ENCODE measurements at regions not wholly inside any gene's neighbourhood (a gene's known extent, or its start where the extent isn't known, plus 50 kb on each side); places are given as distances from the start of the nearest gene placed in this dataset.
"Not testable (repeated sequence)": the region's sequence is repeated elsewhere in the genome, so short reads cannot be mapped to it uniquely, and the experiment has no call there.

GRCh38 chr9:100794738-100795269 is 216.9 kb downstream of the CAVIN4 start:
- no peak for ATAC-seq
- DNase-seq (ENCODE audit: low spot score) = no peak

DNA sequence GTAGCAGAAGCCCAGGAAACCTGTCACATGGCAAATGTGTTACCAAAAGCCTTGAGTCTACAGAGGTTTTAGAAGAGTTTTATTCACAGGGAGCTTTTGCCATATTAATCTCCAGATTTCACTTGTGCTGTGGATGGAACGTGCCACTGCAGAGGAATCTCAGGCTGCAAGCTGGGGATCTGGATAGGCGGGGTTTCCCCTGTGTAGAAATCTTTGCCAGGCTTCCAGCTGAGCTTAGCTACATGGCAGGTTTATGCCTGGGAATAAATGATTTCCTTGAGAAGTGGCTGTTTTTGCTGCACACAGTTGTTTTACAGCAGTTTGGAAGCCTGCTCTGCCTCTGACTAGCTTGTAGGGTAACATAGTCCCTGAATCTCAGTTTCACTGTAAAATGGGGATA is 224.6 kb upstream of the PLPPR1 start:
- no peak for ATAC-seq
- no peak for DNase-seq (ENCODE audit: low spot score)

- DNase-seq (ENCODE audit: low spot score) (no peak), ATAC-seq (no peak)
These were observed 216.9 kb upstream of the PLPPR1 start for GRCh38 chr9:100811643-100812042.

DNA sequence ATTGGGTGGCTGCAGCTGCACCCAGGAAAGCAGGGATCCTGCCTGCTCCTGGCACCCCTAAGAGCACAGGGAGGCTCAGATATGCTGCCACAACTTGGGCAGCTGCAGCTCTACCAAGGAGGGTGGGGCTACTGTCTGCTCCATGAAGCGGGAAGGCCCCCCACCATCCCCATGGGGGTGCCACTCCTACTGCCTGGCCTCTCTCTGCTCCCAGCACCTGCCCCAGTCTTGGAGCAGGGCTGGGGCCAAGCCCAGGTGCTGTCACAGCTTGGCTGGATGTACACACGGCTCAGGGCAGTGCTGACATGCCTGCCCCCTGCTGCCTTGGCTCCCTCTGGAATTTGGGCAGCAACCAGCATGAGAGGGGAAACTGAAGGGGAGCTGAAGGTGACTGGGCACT is 214.7 kb upstream of the PLPPR1 start:
- no peak for DNase-seq (ENCODE audit: low spot score)
- no peak for ATAC-seq

DNA sequence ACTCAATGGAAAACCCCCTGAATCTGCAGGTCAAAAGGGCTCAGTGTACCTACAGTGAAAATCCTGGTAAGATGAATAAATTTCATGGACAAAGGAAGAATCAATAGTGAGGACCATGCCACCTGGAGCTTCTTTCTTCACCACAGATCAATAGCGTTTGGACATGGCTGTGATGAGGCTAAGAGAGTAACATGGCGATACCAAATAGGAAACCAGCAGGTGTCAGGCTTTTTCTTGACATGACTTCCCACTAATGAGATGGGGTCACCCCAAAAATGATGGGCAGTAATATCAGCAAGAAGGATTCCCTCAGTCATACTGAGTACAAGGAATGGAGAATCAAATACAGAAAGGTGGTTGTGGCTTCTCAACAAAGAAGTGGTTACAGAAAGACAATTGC is 208.5 kb upstream of the PLPPR1 start:
- ATAC-seq = no peak
- DNase-seq (ENCODE audit: low spot score) = no peak

DNA sequence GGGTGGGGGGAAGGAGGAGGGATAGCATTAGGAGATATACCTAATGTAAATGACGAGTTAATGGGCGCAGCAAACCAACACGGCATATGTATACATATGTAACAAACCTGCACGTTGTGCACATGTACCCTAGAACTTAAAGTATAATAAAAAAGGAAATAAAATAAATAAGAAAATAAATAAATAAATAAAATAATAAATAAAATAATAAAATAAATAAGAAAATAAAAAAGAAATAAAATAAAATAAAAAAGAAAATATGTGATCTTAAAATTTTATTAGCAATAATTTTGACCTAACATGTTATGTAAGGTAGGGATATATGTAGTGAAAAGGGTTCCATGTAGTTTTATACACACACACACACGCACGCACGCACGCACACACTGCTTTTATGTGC is 195.5 kb upstream of the PLPPR1 start:
- ATAC-seq; DNase-seq (ENCODE audit: low spot score): not testable (repeated sequence)

- DNase-seq (ENCODE audit: low spot score) (no peak), ATAC-seq (no peak)
These were observed 189.7 kb upstream of the PLPPR1 start for GRCh38 chr9:100838857-100839256.

- ATAC-seq (no peak), DNase-seq (ENCODE audit: low spot score) (no peak)
These were observed 179.8 kb upstream of the PLPPR1 start for GRCh38 chr9:100848726-100849125.

DNA sequence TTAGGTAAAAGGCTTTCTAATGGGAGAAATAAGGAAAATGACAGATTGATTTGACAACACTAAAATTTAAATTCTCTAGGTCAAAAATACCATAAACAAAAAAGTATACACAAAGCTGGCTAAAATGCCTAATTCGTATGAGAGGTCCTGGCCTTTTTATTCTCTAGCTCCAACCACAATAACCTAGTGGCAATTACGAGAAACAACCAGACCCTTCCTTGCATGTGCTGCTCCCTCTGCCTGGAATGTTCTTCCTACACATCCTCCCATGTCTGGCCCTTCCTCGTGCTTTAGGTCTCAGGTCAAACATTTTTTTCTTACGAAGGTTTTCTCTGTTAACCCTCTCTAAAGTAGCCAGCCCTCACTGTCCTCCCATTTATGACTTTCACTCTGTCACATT is 176.4 kb upstream of the PLPPR1 start:
- DNase-seq (ENCODE audit: low spot score) (no peak), ATAC-seq (no peak)

DNA sequence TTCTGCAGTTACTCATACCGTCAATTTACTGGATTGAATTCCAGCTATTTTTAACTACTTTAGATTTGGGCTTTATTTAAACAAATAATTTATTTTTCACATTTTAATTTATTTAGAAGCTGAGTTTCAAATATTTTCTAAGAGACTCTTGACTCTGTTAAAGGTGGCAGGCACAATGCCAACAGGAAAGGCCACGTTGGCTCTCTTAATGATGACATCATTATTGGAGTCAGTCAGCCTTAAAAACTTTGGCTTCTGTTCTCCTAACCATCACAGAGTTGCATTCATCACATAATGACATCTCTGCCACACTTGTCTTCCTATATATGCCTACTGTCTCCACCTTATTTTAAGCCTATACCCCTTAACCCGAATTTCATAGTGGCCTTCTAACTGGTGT is 172.3 kb upstream of the PLPPR1 start:
- DNase-seq (ENCODE audit: low spot score) = no peak
- no peak for ATAC-seq

DNA sequence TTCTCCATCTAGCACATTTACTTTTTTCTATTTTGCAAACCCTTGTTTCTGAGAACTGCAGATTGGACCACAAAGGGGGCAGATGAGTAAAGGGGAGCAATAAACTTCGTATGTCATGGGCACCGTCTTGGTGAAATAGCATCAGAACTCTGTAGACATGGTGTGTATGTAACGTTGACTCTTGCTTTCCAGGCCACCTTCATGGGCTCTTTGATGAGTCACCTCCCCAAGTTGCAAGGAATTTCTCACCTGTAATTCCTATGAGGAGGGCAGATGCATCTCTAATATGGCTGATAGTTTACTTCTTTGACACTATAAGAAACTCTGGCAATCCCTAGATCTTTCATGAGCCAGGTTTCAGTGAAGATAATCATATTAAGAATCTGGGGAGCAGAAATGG is 163.4 kb upstream of the PLPPR1 start:
- ATAC-seq = no peak
- DNase-seq (ENCODE audit: low spot score) = no peak

- DNase-seq (ENCODE audit: low spot score) (no peak), ATAC-seq (no peak)
These were observed 162.9 kb upstream of the PLPPR1 start for GRCh38 chr9:100865648-100866047.

GRCh38 chr9:100869326-100869725 is 159.2 kb upstream of the PLPPR1 start:
- ATAC-seq (no peak), DNase-seq (ENCODE audit: low spot score) (no peak)

DNA sequence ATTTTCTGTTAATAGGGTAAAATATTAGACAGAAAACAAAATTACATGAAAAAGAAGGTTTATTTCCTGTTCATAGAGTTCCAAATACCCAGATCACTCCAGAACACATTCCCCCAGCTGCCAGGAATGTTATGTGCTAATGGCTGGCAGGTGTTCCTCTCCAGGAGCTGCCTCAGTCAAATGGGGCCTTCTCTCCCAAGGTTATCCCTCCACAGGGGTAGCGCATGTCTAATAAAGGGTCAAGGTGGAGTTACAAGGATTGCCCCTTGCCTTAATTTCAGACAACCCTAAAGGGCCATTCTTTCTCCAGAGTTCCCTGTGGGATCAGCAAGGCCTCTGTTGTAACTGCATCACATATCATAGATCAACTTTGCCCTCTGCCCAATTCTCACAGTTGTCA is 148.6 kb upstream of the PLPPR1 start:
- DNase-seq (ENCODE audit: low spot score) = no peak
- no peak for ATAC-seq

DNA sequence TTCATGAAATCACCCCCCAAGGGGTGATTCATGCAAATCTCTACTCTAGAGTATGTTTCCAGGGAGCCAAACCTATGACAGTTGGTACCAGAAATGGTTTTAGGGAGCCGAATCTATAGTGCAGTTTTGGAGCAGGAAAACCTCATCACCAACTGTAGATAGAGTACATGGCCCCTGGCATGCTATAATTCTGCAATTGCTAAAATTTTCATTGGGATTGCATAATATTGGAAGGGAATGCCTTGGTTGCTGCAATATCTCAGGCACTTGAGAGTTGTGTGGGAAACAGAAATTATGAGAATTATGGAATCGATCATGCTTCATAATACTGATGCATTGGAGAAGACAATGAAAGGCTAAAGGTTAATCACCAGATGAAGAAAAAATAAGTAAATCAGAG is 148.2 kb upstream of the PLPPR1 start:
- DNase-seq (ENCODE audit: low spot score) (no peak), ATAC-seq (no peak)

DNA sequence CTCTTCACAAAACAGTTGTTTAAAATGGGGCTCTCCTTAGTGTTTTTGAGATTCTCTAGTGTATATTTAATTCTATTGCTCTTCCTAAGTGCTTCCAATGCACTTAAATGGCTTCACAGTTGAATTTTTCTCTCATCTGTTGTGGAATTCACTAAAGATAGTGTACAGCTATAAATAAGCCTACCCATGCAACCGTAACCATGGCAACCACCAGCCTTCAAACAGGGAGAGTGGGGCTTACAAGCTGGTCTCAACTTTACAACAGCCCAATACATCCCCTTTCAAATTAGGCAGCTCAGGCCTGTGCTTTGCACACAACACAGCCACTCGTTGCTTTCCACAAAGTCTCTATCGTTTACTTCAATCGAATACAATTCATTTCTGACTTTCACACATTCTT is 144.0 kb upstream of the PLPPR1 start:
- ATAC-seq (no peak), DNase-seq (ENCODE audit: low spot score) (no peak)

GRCh38 chr9:100890321-100890720 is 138.2 kb upstream of the PLPPR1 start:
- DNase-seq (ENCODE audit: low spot score) (no peak), ATAC-seq (no peak)

- DNase-seq (ENCODE audit: low spot score) (no peak), ATAC-seq (no peak)
These were observed 117.3 kb upstream of the PLPPR1 start for GRCh38 chr9:100911273-100911672.

DNA sequence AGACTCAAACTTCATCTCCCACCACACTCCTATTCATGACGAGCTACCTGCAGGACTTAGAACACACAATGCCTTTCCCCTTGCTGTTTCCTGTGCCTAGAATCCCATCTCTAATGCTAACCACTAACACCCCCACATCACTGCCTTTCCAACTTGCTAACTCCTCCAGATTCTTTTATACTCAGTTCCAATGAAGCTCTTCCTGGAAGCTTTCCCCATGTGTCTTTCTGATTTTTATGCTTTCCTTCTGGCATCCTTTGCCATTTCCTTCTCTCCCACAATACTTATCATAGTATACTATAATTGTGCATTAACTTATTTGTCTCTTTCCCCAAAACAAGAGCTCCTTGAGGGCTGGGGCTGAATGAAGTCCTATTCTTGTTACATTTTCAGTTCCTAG is 115.3 kb upstream of the PLPPR1 start:
- ATAC-seq = no peak
- DNase-seq (ENCODE audit: low spot score) = no peak

GRCh38 chr9:100914266-100914665 is 114.3 kb upstream of the PLPPR1 start:
- no peak for ATAC-seq
- no peak for DNase-seq (ENCODE audit: low spot score)

- DNase-seq (ENCODE audit: low spot score) (no peak), ATAC-seq (no peak)
These were observed 109.0 kb upstream of the PLPPR1 start for GRCh38 chr9:100919506-100919905.

DNA sequence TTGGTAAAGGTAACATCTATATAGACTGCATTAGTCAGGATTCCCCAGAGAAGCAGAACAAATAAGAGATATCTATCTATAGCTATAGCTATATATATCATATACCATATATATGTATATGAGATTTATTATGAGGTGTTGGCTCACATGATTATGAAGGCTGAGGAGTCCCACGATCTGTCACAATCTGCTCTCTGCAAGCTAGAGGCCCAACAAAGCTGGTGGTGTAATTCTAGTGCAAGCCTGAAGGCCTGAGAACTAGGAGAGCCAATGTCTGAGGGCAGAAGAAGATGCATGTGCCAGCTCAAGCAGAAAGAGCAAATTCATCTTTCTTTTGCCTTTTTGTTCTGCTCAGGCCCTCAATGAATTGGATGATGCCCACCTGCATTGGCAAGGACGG is 102.2 kb upstream of the PLPPR1 start:
- DNase-seq (ENCODE audit: low spot score) = no peak
- ATAC-seq = no peak

- DNase-seq (ENCODE audit: low spot score) (no peak), ATAC-seq (no peak)
These were observed 100.8 kb upstream of the PLPPR1 start for GRCh38 chr9:100927763-100928162.

DNA sequence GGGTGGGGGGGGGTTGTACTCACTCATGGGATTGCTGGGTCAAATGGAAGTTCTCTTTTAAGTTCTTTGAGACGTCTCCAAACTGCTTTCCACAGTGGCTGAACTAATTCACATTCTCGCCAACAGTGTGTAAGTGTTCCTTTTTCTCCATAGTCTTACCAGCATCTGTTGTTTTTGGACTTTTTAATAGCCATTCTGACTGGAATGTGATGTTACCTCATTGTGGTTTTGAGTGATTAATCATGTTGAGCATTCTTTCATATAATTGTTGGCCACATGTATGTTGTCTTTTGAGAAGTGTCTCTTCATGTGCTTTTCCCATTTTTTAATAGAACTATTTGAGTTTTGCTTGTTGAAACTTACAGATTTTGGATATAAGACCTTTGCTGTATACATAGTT is 94.9 kb upstream of the PLPPR1 start:
- no peak for ATAC-seq

More for the DNA sequence above, 94.9 kb upstream of the PLPPR1 start:
- DNase-seq (ENCODE audit: low spot score) = no peak

Data from left lobe of liver (tissue), 2 donors.